HUES48 (cell line): ENCODE measurements at regions not wholly inside any gene's neighbourhood (a gene's known extent, or its start where the extent isn't known, plus 50 kb on each side); places are given as distances from the start of the nearest gene placed in this dataset.

Source experiments
- H3K27ac ChIP-seq: one replicate; pipeline ENCODE4 v1.7.0; 2013; ENCODE audit warnings: low read depth, low read length, inconsistent platforms
- H3K27me3 ChIP-seq: 2 replicates; pipeline ENCODE4 v1.6.1; 2013; ENCODE audit warnings: mild to moderate bottlenecking, low read length; ENCODE audit not compliant: control insufficient read depth, insufficient read depth
- H3K36me3 ChIP-seq: 2 replicates; pipeline ENCODE4 v1.6.1; 2013; ENCODE audit warnings: low read length; ENCODE audit not compliant: control insufficient read depth, insufficient read depth
- H3K4me1 ChIP-seq: 2 replicates; pipeline ENCODE4 v1.6.1; 2013; ENCODE audit warnings: mild to moderate bottlenecking, low read length; ENCODE audit not compliant: control insufficient read depth, insufficient read depth
- H3K4me3 ChIP-seq: 2 replicates; pipeline ENCODE4 v1.5.1; 2013; ENCODE audit warnings: mild to moderate bottlenecking, low read depth, low read length
- H3K9ac ChIP-seq: 2 replicates; pipeline ENCODE4 v1.6.1; 2013; ENCODE audit warnings: mild to moderate bottlenecking, low read depth, low read length, moderate library complexity
- H3K9me3 ChIP-seq: 2 replicates; pipeline ENCODE4 v1.6.1; 2013; ENCODE audit warnings: low read length; ENCODE audit not compliant: control insufficient read depth, insufficient read depth

DNA sequence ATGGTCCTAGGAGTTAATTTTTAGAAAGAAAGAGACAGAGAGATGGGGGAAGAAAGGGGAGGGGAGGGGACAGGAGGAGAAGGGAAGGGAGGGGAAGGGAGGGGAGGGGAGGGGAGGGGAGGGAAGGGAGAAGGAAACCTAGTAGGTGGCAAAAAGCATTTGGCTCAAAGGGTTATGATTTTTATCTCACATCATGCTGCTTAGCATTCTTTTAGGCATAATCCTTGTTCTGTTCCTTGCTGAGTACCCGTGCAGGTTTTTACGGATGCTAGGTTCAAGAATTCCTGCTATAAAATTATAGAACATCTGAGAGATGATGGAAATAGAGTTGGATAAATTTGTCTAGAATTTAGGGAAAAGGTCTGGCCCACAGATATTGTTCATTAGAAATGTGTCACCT lies 132.4 kb upstream of the PRSS1 start:
- H3K9me3 ChIP-seq = no peaks in the 10 kb centered on the region
- no peaks in the 10 kb centered on the region for H3K4me1 ChIP-seq
- no peaks in the 10 kb centered on the region for H3K27me3 ChIP-seq
- no peak overlapping the region for H3K4me3 ChIP-seq
- H3K27ac ChIP-seq = no peak overlapping the region
- no peaks in the 10 kb centered on the region for H3K36me3 ChIP-seq
- H3K9ac ChIP-seq = no peak overlapping the region

DNA sequence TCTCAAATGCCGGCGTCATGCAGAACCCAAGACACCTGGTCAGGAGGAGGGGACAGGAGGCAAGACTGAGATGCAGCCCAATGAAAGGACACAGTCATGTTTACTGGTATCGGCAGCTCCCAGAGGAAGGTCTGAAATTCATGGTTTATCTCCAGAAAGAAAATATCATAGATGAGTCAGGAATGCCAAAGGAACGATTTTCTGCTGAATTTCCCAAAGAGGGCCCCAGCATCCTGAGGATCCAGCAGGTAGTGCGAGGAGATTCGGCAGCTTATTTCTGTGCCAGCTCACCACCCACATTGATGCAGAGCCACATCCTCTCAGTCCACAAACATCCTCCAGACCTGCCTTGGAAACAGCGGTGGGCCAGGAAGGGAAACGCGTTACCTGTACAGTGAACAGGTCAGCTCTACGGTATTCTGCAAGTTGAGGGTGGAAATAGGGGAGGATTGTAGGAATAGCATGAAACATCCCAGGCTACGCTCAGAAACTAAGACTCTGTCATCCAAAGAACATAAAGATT lies 133.1 kb upstream of the PRSS1 start:
- Histone ChIP-seq H3K4me1 (no peaks in the 10 kb centered on the region), H3K4me3 (no peak overlapping the region), H3K9ac (no peak overlapping the region), H3K27ac (no peak overlapping the region), H3K36me3 (no peaks in the 10 kb centered on the region), H3K9me3 (no peaks in the 10 kb centered on the region), H3K27me3 (no peaks in the 10 kb centered on the region)

DNA sequence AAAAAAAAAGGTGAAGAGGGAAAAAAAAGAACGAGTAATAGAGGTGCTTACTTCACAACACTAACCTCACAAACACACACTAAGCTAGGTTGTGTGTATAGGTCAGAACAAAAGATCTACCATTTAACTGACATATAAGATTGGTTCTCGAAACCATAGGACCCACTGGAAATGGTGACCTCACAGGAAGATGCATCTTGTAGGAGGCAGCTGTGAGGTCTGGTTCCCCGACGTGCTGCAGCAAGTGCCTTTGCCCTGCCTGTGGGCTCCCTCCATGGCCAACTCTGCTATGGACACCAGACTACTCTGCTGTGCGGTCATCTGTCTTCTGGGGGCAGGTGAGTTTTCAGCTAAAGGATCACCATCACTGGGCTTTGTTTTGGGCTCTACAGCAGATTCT lies 133.8 kb upstream of the PRSS1 start:
- Histone ChIP-seq H3K9ac (no peak overlapping the region), H3K27me3 (no peaks in the 10 kb centered on the region), H3K27ac (no peak overlapping the region), H3K9me3 (no peaks in the 10 kb centered on the region), H3K36me3 (no peaks in the 10 kb centered on the region), H3K4me1 (no peaks in the 10 kb centered on the region), H3K4me3 (no peak overlapping the region)

DNA sequence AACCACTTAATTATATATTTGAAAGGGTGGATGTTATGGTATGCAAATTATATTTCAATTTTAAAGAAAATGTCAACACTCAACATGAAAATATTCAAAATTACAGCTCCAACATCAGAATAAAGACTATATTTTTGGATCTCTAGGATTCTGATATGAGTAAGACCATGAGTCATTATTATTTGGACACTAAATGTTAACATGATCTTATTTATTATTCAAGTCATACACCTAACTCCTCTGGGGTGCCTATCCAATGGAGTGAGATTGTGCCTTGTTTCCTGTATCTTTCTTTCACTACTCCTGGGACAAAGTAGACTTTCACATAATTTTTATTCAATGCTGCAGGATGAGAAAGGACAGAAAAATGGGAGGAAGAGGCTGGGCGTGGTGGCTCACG lies 135.2 kb upstream of the PRSS1 start:
- Histone ChIP-seq H3K27me3 (no peaks in the 10 kb centered on the region), H3K36me3 (no peaks in the 10 kb centered on the region), H3K9me3 (no peaks in the 10 kb centered on the region), H3K9ac (no peak overlapping the region), H3K4me1 (0 out of 2 replicates have a peak, but pooled peaks cover 5% of the 10 kb centered on the region), H3K27ac (no peak overlapping the region), H3K4me3 (no peak overlapping the region)

DNA sequence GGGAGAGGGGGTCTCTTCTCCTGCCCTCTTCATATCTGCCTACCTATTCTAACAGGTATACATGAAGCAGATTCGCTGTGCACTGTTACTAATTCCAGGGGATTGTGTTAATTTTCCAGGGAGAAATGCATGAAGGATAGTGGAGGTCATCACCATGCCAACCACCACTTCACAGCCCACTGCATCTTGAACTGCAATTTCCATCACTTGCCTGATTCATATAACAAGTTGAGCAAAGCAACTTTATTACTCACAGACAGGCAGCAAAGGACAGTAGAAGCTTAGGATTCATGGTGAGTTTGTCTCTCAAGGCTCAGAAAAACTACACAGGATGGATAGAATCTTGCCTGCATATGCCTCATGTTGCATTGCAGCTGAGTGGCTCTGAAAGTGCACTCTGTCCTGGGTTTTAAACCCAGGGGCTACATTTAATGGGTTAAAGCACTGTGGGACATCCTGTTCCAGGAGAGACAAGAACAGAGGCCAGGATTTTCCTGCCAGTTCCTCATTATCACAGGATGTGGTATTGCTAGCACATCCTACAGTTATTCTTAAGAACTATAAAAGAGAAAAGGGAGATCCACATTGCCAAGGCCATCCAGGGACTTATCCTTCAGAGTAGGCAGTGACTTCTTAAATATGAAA lies 136.9 kb upstream of the PRSS1 start:
- 0 out of 2 replicates have a peak, but pooled peaks cover 5% of the 10 kb centered on the region for H3K4me1 ChIP-seq
- H3K4me3 ChIP-seq = no peak overlapping the region
- no peaks in the 10 kb centered on the region for H3K9me3 ChIP-seq
- H3K36me3 ChIP-seq = no peaks in the 10 kb centered on the region
- H3K9ac ChIP-seq = no peak overlapping the region
- no peaks in the 10 kb centered on the region for H3K27me3 ChIP-seq
- H3K27ac ChIP-seq = no peak overlapping the region

DNA sequence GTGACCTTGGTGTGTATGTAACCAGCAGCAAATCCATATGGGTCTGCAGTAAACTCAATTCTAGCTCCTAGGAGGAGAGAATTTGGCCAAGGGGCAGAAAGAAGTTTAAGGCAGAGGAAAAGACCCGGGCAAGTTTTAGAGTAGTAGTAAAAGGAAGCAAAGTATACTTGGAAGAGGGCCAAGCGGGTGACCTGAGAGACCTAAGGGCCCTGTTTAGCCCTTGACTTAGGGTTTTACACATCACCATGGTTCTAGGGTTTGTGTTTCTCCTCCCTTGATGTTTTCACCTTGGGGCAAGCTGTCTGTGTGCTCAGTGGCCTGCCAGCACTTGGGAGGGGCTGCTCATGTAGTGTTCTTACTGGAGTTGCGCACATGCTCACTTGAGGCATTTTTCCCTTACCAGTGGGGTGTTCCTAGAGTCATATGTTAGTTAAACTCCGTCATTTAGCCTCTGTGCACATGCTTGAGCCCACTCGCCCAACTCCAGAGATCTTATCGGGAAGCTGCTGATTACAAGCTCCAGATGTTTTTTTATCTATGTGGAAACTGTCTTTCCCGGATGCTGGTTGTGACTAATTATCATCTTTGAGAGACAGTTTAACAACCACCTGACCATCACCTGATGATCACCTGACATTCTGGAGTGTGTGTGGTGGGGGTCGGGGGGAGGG lies 137.6 kb upstream of the PRSS1 start:
- H3K4me1 ChIP-seq = 0 out of 2 replicates have a peak, but pooled peaks cover 5% of the 10 kb centered on the region
- H3K36me3 ChIP-seq = no peaks in the 10 kb centered on the region
- no peaks in the 10 kb centered on the region for H3K27me3 ChIP-seq
- no peaks in the 10 kb centered on the region for H3K9me3 ChIP-seq
- H3K9ac ChIP-seq = no peak overlapping the region
- no peak overlapping the region for H3K27ac ChIP-seq
- H3K4me3 ChIP-seq = no peak overlapping the region

DNA sequence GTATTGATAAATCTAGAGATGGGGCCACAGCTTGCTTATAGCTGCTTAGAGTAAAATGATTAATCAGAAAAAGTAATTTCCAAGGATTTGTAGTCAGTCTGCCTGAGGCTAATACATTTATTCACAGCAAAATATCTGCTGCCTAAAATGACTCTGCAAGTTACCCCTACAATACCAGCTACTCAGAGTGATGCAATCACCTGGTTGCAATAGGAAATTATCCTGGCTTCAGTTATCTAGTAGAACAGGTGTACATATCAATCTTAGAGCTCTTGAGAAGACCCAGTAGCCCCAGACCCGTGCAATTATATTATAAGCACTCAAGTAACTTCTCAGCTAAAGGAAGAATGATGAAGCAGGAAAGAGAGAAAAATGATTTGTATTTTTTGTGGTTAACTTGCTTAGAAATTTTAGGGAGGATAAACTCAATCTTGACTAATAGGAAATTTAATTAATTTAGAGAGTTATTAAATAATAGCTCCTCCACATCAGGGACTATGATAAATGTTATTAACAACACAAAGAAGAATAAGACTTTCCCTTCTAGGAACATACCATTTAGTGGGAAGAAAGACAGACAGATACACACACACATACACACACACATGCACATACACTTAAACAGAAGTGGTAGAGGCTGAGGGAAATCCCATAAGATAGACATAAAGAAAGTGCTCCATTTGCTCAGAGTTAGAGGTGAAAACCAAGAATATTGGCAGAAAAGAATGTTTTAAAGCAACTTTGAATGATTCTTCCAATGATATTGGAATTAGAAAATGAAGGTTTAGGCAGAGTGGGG lies 140.4 kb upstream of the PRSS1 start:
- H3K27ac ChIP-seq = no peak overlapping the region
- 0 out of 2 replicates have a peak, but pooled peaks cover 5% of the 10 kb centered on the region for H3K4me1 ChIP-seq
- H3K27me3 ChIP-seq = no peaks in the 10 kb centered on the region
- H3K9me3 ChIP-seq = no peaks in the 10 kb centered on the region
- H3K36me3 ChIP-seq = no peaks in the 10 kb centered on the region
- no peak overlapping the region for H3K4me3 ChIP-seq
- H3K9ac ChIP-seq = no peak overlapping the region

DNA sequence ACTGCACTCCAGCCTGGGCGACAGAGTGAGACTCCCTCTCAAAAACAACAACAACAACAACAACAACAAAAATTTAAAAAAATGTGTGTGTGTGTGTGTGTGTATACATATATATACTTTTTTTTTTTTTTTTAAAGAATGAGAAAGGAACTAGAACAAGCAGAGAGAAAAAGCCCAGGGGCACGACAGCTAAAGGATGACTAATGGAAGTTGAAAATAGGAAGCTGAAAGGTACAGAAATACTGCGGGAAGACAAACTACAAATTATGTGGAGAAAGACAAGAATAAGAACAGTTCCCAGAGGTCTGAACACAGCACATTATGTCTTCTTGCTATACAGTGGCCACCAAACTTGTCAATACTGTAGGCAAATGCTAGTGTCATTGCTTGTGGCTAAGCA lies 141.9 kb upstream of the PRSS1 start:
- H3K9ac ChIP-seq = no peak overlapping the region
- no peaks in the 10 kb centered on the region for H3K27me3 ChIP-seq
- H3K4me3 ChIP-seq = no peak overlapping the region
- no peaks in the 10 kb centered on the region for H3K36me3 ChIP-seq
- H3K4me1 ChIP-seq = 0 out of 2 replicates have a peak, but pooled peaks cover 5% of the 10 kb centered on the region
- no peak overlapping the region for H3K27ac ChIP-seq
- no peaks in the 10 kb centered on the region for H3K9me3 ChIP-seq

DNA sequence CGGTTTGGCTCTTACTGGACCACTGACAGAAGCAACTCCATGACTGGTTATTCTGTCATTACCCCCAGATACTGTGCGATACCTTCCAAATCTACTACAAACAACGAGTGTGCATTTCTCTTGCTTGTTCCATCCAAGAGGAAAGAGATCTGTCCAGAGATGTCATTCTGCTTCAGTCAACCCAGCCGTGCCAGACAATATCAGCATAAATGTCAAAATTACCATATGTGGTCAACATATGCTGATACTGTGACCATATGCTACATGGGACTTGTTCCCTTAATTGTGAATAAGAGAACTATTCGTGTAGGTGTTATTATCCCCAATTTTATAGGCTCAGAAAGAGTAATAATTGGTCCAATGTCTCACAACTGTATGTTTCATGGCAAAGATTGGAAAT lies 143.2 kb upstream of the PRSS1 start:
- H3K4me3 ChIP-seq = no peak overlapping the region
- H3K27me3 ChIP-seq = no peaks in the 10 kb centered on the region
- 0 out of 2 replicates have a peak, but pooled peaks cover 5% of the 10 kb centered on the region for H3K4me1 ChIP-seq
- H3K36me3 ChIP-seq = no peaks in the 10 kb centered on the region
- H3K9ac ChIP-seq = no peak overlapping the region
- H3K9me3 ChIP-seq = no peaks in the 10 kb centered on the region
- no peak overlapping the region for H3K27ac ChIP-seq

DNA sequence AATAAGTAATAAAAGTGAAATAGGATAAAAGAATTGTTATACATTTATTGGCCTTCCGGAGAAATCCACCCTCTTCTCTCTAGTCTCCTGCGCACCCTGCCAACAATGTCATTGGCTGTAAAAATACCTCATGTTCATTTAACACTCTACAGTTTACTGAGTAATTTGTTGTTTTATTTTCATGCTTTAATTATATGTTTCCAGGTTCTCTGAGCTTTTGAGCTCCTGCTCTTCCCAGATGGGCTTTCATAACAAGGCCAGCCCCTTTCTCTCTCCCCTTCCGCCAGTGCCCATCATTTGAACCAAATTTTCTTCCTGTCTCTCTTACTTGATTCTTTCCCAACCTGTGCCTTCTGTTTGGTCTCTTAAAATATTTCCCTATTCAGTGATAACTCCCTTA lies 144.6 kb upstream of the PRSS1 start:
- H3K9ac ChIP-seq = no peak overlapping the region
- no peaks in the 10 kb centered on the region for H3K27me3 ChIP-seq
- no peaks in the 10 kb centered on the region for H3K4me1 ChIP-seq
- no peaks in the 10 kb centered on the region for H3K36me3 ChIP-seq
- no peak overlapping the region for H3K27ac ChIP-seq
- no peak overlapping the region for H3K4me3 ChIP-seq
- no peaks in the 10 kb centered on the region for H3K9me3 ChIP-seq
